ENCODE measurements at regions not wholly inside any gene's neighbourhood (a gene's known extent, or its start where the extent isn't known, plus 50 kb on each side); places are given as distances from the start of the nearest gene placed in this dataset.

DNA sequence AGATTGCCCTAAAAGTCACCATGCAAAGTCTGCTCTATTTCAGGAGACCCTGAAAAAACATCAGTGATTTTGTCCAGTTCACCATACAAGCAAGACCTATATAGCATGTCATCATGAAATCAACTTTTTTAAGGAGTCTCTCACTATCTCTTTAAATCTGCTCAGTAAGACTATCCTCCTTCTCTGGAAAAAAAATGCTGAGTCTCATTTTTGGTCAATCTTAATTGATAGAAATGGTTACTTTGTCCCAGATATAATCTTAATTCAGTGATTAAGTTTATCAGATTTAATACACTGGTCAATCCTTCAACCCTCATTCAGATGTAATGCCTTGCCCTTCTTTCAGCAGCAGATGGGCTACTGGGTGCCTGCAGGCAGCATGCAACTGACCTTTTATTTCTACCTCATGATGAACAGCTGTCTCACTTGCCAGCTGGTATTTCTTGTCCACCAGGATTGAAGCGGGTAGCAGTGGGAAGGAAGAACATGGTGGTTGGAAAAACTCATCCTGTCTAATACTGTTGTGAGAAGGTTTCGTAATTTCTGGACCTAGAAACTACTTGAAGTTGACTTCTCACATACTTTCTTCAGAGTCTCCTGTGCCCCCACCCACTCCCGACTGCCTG lies 375.3 kb downstream of the DNAH5 start:
- TF ChIP-seq, protein P1, sequence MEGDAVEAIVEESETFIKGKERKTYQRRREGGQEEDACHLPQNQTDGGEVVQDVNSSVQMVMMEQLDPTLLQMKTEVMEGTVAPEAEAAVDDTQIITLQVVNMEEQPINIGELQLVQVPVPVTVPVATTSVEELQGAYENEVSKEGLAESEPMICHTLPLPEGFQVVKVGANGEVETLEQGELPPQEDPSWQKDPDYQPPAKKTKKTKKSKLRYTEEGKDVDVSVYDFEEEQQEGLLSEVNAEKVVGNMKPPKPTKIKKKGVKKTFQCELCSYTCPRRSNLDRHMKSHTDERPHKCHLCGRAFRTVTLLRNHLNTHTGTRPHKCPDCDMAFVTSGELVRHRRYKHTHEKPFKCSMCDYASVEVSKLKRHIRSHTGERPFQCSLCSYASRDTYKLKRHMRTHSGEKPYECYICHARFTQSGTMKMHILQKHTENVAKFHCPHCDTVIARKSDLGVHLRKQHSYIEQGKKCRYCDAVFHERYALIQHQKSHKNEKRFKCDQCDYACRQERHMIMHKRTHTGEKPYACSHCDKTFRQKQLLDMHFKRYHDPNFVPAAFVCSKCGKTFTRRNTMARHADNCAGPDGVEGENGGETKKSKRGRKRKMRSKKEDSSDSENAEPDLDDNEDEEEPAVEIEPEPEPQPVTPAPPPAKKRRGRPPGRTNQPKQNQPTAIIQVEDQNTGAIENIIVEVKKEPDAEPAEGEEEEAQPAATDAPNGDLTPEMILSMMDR (IDR thresholded peaks at IDR 0.05; ENCODE audit: control insufficient read depth, insufficient read depth, low read depth, low read length, missing control alignments) = no peak
- DNase-seq (ENCODE audit: low read depth) = no peak
- no peak overlapping the region for H3K4me3 ChIP-seq (ENCODE audit: control insufficient read depth, low read depth, low read length)

- TF ChIP-seq, protein P1 (IDR thresholded peaks at IDR 0.05; ENCODE audit: control insufficient read depth, insufficient read depth, low read depth, low read length, missing control alignments) = no peak
- DNase-seq (ENCODE audit: low read depth) = peak; percentile 51
- no peak overlapping the region for H3K4me3 ChIP-seq (ENCODE audit: control insufficient read depth, low read depth, low read length)
Observed at GRCh38 chr5:13567819-13568218, 376.7 kb downstream of the DNAH5 start.

DNA sequence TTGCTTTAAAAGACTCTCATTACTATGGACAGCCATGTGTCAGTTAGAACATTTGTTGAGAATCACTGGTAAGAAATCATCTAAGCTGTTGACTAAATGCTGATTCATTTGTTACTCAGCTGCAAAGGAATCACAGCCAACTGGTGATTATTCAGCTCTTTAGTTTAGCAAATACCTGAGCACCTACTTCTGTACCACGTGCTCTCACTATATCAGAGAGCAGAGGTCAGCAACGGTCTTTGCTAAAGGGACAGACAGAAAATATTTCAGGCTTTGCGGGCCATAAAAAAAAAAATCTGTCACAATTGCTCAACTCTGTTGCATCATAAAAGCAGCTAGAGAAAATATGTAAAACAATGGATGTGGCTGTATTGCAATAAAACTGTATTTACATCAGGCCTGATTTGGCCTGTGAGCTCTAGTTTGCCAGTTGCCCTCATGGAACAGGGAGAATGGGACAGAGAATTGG lies 377.6 kb downstream of the DNAH5 start:
- H3K4me3 ChIP-seq (ENCODE audit: control insufficient read depth, low read depth, low read length) = no peak overlapping the region
- peak; percentile 72 for DNase-seq (ENCODE audit: low read depth)
- TF ChIP-seq, protein P1 (IDR thresholded peaks at IDR 0.05; ENCODE audit: control insufficient read depth, insufficient read depth, low read depth, low read length, missing control alignments) = no peak

GRCh38 chr5:13558408-13558807 lies 386.1 kb downstream of the DNAH5 start:
- TF ChIP-seq, protein P1 (IDR thresholded peaks at IDR 0.05; ENCODE audit: control insufficient read depth, insufficient read depth, low read depth, low read length, missing control alignments) = no peak

GRCh38 chr5:13553896-13554295 lies 390.6 kb downstream of the DNAH5 start:
- no peak for DNase-seq (ENCODE audit: low read depth)
- TF ChIP-seq, protein P1 (IDR thresholded peaks at IDR 0.05; ENCODE audit: control insufficient read depth, insufficient read depth, low read depth, low read length, missing control alignments) = no peak
- H3K4me3 ChIP-seq (ENCODE audit: control insufficient read depth, low read depth, low read length) = no peak overlapping the region

More at GRCh38 chr5:13558408-13558807, 386.1 kb downstream of the DNAH5 start:
- DNase-seq (ENCODE audit: low read depth) = no peak
- no peak overlapping the region for H3K4me3 ChIP-seq (ENCODE audit: control insufficient read depth, low read depth, low read length)

GRCh38 chr5:13552361-13552760 lies 392.1 kb downstream of the DNAH5 start:
- no peak overlapping the region for H3K4me3 ChIP-seq (ENCODE audit: control insufficient read depth, low read depth, low read length)
- no peak for DNase-seq (ENCODE audit: low read depth)
- TF ChIP-seq, protein P1 (IDR thresholded peaks at IDR 0.05; ENCODE audit: control insufficient read depth, insufficient read depth, low read depth, low read length, missing control alignments) = no peak

All from AG09309 (cell line).